NCI-H2227 treated with DMSO at 0.1 percent for 48 hours (cell line): ENCODE measurements at regions not wholly inside any gene's neighbourhood (a gene's known extent, or its start where the extent isn't known, plus 50 kb on each side); places are given as distances from the start of the nearest gene placed in this dataset.
"Not testable (repeated sequence)": the region's sequence is repeated elsewhere in the genome, so short reads cannot be mapped to it uniquely, and the experiment has no call there.

Source experiments
- DNase-seq: peaks from one replicate; lab custom pipeline; 2025; lab: John Stamatoyannopoulos, UW

- no peak for DNase-seq
Observed at GRCh38 chr7:68399991-68400590, 1198.2 kb upstream of the AUTS2 start.

- DNase-seq, result no peak
Observed at GRCh38 chr7:68400783-68401182, 1197.5 kb upstream of the AUTS2 start.

- no peak for DNase-seq
Observed at GRCh38 chr7:68401313-68401712, 1197.0 kb upstream of the AUTS2 start.

- no peak for DNase-seq
Observed at GRCh38 chr7:68406480-68406879, 1191.8 kb upstream of the AUTS2 start.

GRCh38 chr7:68407460-68407859, 1190.8 kb upstream of the AUTS2 start:
- no peak for DNase-seq

- DNase-seq, result no peak
Observed at GRCh38 chr7:68408873-68409272, 1189.4 kb upstream of the AUTS2 start.

- DNase-seq, result no peak
Observed at GRCh38 chr7:68409851-68410250, 1188.4 kb upstream of the AUTS2 start.

GRCh38 chr7:68410693-68411092, 1187.6 kb upstream of the AUTS2 start:
- not testable (repeated sequence) for DNase-seq

GRCh38 chr7:68411742-68412141, 1186.5 kb upstream of the AUTS2 start:
- DNase-seq, result no peak

GRCh38 chr7:68414631-68415425, 1183.4 kb upstream of the AUTS2 start:
- no peak for DNase-seq

- DNase-seq, result no peak
Observed at GRCh38 chr7:68417002-68417401, 1181.3 kb upstream of the AUTS2 start.

GRCh38 chr7:68417659-68418058, 1180.6 kb upstream of the AUTS2 start:
- DNase-seq, result no peak

GRCh38 chr7:68420342-68421192, 1177.7 kb upstream of the AUTS2 start:
- DNase-seq, result no peak

GRCh38 chr7:68421712-68422111, 1176.6 kb upstream of the AUTS2 start:
- no peak for DNase-seq

- no peak for DNase-seq
Observed at GRCh38 chr7:68422281-68422680, 1176.0 kb upstream of the AUTS2 start.

GRCh38 chr7:68423356-68423755, 1174.9 kb upstream of the AUTS2 start:
- DNase-seq, result no peak

- no peak for DNase-seq
Observed at GRCh38 chr7:68424658-68425297, 1173.5 kb upstream of the AUTS2 start.

- DNase-seq, result no peak
Observed at GRCh38 chr7:68425377-68425776, 1172.9 kb upstream of the AUTS2 start.

- DNase-seq, result no peak
Observed at GRCh38 chr7:68429411-68430117, 1168.7 kb upstream of the AUTS2 start.

GRCh38 chr7:68432585-68432984, 1165.7 kb upstream of the AUTS2 start:
- DNase-seq, result no peak

GRCh38 chr7:68433462-68434070, 1164.7 kb upstream of the AUTS2 start:
- DNase-seq, result no peak
